GM20000 (cell line): ENCODE measurements at regions not wholly inside any gene's neighbourhood (a gene's known extent, or its start where the extent isn't known, plus 50 kb on each side); places are given as distances from the start of the nearest gene placed in this dataset.

ENCODE experiments used
- DNase-seq: peaks from one replicate; pipeline ENCODE4 v3.0.0; 2012; ENCODE audit warnings: low spot score
- TF ChIP-seq, protein P1 (sequence below): IDR thresholded peaks from 2 replicates; pipeline ENCODE4 v1.5.1; 2012; ENCODE audit warnings: mild to moderate bottlenecking, control low read depth; ENCODE audit errors: extremely low read depth, missing control alignments

- TF ChIP-seq, protein P1, sequence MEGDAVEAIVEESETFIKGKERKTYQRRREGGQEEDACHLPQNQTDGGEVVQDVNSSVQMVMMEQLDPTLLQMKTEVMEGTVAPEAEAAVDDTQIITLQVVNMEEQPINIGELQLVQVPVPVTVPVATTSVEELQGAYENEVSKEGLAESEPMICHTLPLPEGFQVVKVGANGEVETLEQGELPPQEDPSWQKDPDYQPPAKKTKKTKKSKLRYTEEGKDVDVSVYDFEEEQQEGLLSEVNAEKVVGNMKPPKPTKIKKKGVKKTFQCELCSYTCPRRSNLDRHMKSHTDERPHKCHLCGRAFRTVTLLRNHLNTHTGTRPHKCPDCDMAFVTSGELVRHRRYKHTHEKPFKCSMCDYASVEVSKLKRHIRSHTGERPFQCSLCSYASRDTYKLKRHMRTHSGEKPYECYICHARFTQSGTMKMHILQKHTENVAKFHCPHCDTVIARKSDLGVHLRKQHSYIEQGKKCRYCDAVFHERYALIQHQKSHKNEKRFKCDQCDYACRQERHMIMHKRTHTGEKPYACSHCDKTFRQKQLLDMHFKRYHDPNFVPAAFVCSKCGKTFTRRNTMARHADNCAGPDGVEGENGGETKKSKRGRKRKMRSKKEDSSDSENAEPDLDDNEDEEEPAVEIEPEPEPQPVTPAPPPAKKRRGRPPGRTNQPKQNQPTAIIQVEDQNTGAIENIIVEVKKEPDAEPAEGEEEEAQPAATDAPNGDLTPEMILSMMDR, result no peak
- no peak for DNase-seq
Observed at GRCh38 chr2:51401546-51401945, 369.6 kb upstream of the NRXN1 start.

GRCh38 chr2:51387235-51387634, 355.3 kb upstream of the NRXN1 start:
- TF ChIP-seq, protein P1, result no peak
- DNase-seq, result no peak

GRCh38 chr2:51379997-51380396, 348.1 kb upstream of the NRXN1 start:
- DNase-seq, result no peak

DNA sequence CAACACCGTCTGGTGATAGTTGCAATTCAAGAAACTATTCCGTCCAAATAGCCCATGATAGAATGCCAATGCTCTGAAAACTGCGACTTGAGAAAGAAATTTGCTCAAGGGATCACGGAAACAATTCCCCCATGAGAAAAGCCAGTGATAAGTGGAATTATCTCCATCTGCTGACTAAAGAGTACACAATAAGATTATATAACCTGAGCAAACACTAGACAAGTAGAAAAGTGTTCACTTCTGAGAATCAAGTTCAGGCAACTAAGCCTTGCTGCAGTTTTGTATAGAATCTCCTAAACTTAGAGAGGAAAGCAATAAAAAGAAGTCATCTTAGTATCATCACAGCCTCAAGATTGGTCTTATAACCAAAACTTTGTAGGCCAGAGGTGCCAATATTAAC, 336.3 kb upstream of the NRXN1 start:
- no peak for DNase-seq
- TF ChIP-seq, protein P1, result no peak

More at GRCh38 chr2:51379997-51380396, 348.1 kb upstream of the NRXN1 start:
- TF ChIP-seq, protein P1, result no peak

DNA sequence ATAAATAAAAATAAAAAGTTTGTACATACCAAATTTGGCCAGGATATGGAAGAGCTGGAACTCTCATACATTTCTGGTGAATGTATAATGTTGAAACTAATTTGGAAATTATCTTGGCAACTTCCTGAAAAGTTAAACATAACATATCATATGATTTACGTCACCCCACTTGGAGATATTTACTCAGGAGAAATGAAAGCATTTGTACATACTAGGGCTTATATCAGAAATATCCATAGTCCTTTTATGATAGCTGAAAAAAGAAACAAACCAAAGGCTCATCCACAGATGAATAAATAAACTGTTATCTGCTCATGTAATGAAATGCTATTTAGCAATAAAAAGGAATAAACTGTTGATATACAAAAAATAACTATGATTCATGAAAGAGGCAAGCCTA, 318.2 kb upstream of the NRXN1 start:
- no peak for DNase-seq
- TF ChIP-seq, protein P1, result no peak

- TF ChIP-seq, protein P1, result no peak
- DNase-seq, result no peak
Observed at GRCh38 chr2:51344886-51345285, 313.0 kb upstream of the NRXN1 start.

DNA sequence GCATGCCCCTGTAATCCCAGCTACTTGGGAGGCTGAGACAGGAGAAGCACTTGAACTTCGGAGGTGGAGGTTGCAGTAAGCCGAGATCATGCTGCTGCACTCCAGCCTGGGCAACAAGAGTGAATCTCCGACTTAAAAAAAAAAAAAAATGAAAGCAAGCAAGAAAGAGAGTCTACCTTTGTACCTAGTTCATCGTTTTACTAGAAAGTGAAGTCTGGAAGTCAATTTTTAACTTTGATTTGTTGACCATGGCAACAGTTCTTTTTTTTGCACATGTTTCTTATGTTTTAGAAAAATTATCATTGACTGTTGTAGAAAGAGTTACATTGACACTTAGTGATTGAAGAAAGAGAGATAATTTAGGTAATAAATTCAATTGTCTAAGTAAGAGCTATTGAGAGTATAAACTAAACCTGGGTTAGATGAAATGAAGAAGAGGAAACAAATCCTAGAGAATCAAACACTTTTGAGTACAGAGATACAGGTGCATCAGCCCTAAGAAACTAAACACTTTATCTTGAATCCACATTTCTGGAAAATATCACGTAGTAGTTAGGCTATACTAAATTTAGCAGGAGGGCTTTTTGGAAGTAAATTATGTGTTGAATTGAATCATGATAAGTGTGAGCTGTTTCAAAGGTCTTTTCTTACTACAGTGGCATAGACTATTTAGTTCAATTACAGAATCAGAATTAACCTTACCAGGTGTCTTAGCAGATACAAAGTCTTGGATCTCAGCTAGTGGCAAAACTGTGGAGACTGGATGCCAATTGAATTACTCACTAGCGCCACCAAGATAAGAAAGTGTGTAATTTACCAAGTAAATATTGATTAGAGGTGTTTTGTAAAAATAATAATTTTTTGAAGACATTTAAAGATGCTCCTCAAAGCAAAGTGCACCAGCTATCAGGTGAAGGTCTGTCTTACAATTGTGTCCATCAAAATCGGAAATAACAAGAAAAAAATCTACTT, 303.4 kb upstream of the NRXN1 start:
- DNase-seq, result no peak
- TF ChIP-seq, protein P1, result no peak
